ENCODE measurements at regions not wholly inside any gene's neighbourhood (a gene's known extent, or its start where the extent isn't known, plus 50 kb on each side); places are given as distances from the start of the nearest gene placed in this dataset.
"Not testable (repeated sequence)": the region's sequence is repeated elsewhere in the genome, so short reads cannot be mapped to it uniquely, and the experiment has no call there.

DNA sequence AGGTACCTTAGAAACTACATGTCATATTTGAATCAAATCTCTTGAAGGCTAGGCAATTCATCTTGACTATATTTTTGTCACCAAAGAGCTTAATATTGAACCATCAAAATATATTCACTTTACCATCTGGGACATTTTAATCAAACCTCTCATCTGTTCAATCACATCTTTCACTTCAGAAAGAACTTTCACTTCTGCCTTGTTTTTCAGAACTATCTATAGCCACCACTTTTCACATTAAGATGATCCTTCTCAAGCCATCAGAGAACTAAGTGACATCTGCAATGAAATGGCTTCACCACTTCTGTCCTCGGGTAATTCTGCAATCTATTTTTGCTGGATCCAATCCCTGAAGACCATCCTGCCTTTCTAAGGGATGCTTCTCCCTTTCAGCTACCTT, 57.8 kb downstream of the OR2B2 start:
- no peak for DNase-seq

DNA sequence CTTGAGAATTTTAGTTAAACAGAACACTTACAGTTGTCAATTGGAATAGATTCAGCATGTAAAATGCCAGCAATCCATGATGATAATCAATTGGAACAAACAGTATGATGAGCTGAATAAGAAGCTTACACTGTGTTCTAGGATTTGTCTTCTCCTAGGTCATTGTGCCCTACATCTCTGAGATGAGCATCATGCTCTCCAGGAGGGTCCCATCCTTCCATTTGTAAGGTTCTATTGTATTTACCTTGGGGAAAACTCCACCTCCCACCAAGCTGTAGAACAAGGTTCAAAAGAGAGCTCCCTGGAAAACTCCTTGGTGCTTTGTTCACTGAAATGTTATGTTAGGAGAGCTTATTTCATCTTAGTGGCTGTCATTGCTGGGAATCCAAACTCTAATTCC, 60.8 kb downstream of the OR2B2 start:
- DNase-seq: no peak

DNA sequence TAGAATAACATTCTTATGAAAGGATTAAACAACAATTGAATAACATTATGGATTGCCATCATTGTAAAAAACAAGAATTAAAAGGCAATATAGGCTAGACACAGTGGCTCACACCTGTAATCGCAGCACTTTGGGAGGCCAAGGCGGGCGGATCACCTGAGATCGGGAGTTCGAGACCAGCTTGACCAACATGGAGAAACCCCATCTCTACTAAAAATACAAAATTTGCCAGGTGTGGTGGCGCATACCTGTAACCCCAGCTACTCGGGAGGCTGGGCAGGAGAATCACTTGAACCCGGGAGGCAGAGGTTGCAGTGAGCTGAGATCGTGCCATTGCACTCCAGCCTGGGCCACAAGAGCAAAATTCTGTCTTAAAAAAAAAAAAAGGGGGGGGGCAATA, 63.2 kb downstream of the OR2B2 start:
- not testable (repeated sequence) for DNase-seq

DNA sequence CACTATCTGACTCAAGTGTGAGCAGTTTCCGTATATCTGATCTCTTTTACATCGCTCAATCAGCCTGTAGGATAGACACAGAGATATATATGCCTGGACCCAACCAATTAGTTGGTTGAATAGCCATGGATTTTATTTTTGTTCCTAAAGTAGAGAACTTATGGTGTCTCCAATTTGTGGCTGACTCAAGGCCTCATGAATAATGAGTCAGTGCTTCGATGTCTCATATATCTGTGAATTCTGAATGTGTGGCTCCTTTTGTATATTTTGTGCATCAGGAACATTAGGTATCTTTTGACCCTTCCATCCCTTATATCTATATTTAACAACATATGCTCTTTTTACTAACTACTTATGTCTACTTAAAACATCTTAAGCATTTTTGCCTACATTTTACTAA, 64.5 kb downstream of the OR2B2 start:
- DNase-seq: no peak

DNA sequence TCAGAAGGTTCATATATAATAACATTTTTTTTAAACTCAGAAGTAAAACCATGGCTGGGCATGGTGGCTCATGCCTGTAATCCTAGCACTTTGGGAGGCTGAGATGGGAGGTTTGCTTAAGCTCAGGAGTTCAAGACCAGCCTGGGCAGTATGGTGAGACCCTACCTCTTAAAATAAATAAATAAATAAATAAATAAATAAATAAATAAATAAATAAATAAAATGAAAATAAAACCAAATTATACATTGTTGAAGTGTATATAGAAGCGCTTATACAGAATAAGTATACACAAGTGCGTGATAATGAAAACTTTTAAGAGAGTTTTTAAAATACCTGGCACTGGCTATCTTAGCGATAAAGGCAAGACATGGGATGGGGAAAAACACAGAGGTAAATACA, 71.6 kb downstream of the OR2B2 start:
- DNase-seq: no peak

DNA sequence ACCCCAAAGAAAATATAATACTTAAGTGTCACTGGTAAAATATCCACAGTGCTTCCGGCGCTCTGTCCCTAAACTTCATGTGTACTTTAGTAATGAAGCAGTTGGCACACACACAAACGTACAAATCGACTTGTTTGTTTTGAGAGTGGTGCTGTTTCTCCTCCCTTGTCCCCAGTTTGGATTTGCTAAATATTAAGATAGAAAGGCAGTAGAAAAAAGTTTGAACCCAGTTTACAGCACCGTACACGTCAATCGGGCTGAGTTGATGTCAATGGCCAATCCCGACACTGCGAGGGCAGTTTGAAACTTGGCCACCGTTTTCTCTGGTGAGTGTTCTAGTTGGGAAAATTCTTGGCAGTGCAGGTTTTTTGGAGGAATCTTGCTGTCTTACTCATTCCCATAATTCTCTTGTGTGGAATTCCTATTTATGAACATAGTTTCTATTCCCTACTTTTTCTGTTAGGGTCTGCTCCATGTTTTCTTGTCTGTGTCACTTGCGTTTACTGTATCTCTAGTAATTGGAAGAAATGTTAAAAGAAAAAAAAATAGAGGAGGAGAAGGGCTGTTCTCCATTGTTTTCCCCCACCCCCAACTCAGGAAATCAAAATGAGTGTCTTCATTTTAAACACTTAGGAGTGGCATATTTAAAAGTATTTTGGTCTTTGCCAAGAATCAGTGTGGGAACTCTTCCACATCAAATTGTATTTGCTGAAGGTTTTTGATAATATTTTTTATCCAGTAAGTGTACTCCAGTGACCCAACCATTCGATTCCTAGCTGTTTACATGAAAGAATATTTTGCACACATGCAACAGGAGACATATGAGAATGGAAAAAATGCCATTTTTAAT, 72.3 kb downstream of the OR2B2 start:
- no peak for DNase-seq

DNA sequence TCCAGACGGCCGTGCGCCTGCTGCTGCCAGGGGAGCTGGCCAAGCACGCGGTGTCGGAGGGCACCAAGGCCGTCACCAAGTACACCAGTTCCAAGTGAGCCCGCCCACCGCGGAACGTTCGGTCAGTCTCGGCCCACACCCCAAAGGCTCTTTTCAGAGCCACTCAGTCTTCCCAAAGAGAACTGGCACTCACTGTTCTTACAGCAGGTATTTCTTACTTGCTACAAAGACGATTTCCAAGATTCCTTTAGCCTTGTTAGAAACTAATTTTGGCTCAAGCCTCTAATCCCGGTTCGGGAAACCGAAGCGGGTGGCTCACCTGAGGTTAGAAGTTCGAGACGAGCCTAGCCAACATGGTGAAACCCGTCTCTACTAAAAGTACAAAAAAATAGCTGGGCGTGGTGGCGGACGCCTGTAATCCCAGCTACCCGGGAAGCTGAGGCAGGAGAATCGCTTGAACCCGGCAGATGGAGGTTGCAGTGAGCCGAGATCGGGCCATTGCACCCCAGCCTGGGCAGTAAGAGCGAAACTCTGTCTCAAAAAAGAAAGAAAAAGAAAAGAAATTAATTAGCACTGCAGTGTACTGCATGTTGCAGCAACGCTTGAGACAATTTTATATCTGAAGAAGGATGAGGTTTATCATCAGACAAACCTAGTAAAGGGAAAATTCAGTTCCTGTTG, 73.1 kb downstream of the OR2B2 start:
- DNase-seq: peak; percentile 24

DNA sequence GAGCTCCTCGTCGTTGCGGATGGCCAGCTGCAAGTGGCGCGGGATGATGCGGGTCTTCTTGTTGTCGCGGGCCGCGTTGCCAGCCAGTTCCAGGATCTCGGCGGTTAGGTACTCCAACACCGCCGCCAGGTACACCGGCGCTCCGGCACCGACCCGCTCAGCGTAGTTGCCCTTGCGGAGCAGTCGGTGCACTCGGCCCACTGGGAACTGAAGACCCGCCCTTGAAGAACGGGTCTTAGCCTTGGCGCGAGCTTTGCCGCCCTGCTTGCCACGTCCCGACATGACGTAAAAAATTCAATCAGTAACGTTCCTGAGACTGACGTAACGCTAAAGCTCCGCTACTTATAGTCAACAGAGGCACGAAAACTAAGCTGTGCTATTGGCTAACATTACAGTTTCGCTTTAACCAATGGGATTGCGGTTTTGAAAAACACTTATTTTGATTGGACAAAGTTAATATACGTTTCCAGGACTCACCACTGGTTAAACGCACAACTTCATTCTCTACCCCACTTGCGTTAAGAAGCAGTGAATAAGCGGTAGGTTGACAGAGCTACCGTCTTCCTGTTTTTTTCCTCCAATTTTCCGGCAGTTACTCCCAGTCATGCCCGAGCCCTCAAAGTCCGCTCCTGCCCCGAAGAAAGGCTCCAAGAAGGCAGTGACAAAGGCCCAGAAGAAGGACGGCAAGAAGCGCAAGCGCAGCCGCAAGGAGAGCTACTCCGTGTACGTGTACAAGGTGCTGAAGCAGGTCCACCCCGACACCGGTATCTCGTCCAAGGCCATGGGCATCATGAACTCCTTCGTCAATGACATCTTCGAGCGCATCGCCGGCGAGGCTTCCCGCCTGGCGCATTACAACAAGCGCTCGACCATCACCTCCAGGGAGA, 73.9 kb downstream of the OR2B2 start:
- DNase-seq: peak; percentile 57

DNA sequence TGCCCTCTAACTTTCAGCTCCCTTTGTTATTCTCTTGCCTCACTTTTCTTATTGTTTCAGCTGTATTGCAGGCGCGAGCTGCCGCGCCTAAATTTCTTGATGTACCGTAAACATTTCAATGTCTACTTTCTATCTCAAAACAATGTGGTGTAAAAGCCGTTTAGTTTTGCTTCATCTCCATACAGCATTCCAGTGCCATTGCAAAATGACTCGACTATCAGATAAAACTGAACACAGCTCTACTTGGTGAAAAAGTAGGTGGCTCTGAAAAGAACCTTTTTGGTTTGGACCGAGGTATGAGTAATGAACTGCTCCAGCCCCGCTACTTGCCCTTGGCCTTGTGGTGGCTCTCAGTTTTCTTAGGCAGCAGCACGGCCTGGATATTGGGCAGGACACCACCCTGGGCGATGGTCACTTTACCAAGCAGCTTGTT, 74.6 kb downstream of the OR2B2 start:
- no peak for DNase-seq

DNA sequence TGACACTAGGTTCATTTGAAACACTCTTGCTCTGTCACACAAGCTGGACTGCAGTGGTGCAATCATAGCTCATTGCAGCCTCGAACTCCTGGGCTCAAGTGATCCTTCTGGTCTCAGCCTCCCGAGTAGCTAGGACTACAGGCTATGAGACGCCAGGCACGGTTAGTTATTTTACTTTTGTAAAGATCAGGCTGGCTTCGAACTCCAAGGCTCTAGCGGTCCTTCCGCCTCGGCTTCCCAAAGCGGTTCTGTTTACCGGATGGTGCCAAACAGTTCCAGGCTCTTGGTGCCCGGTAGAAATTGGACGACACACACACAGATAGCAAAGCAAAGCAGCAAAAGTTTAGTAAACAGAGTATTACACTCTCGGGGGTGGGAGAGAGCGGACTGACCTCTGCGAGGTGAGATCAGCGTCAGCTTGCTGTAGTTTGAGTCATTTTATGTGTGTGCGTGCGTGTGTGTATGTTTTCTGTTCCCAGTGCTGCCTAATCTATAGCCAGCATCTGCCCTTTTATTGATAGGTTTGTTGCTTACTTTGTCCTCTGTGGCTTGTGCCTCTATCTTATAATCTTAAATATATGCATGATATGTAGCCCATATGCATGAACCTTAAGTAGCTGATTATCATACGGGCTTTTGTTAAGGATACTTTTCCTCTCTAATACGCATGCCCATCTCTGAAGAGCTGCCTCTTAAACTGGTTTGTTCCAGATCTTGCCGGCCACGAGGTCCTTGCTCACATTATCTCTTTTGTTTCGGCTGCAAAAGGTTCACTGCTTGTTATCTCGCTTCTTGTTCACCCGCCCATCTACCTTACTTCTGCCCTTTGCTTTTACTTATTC, 75.2 kb downstream of the OR2B2 start:
- no peak for DNase-seq

DNA sequence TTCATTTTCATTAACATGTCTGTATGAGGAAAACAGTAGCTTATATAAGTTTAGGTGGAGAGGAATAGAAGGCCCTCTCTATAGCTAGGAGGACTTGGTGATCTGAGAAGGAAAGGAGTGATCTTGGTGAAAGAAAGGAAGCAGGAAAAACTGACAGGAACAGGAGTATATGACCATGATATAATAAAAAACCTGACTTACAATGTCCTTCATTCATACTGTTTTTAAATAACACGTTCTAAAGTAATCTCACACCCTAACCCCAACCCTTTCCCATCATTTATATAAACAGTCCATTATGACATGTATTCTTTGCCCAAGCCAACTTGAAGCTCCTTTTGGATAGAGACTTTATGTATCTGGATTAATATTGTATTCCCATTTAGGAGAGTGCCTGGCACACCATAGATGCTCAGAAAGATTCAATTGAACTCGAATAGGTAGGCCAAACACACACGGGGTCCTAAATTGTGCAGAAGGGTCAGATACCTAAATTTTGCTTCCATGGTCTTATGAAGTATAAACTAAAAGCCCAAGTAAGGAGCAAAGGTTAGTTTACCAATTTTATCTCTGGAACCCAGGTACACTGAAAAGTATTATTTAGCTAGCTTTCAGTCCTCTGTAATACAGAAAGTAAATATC, 75.9 kb downstream of the OR2B2 start:
- no peak for DNase-seq

DNA sequence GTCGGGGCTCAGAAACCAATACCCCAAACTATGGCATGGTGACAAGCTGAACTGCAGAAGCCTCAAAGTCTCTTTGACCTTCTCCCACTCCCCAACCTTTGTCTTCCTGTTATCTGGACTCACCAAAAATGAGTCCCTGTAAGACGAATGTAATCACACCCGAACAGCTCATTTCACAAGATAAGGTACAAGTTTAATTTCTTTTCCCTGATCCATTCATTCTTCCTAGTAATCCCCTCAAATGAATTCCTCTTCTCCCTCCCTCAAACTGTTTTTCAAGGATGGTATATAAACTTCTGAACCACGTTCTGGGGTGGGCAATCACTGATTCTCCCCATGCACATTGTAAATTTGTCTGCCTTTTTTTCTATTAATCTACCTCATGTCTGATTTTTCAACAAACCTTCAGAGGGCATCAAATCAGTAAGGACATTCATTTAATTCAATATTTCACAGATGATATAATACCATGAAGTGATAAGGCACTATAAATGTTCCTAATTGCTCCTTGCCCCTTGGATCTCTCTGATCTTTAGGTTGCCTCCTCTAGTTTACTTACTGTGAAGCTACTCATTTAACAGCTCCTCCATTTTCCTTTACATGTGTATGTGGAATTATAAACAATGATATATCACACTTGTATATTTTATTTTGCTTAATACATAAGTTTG, 77.2 kb downstream of the OR2B2 start:
- DNase-seq: no peak

DNA sequence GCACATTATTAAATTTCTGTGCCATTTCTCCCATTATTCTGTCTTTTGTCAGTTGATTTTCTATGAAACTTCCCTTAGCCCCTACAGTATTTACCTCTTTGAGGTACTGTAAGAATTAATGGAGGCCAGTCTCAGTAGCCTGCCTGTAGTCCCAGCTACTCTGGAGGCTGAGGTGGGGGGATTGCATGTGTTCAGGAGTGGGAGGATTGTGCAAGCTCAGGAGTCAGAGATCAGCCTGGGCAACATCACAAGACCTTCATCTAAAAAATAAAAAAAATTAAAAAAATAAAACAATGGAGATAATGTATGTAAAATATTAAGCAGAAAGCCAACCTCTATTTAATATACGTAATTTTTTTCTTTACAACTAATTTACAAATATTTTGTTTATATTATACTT, 77.8 kb downstream of the OR2B2 start:
- no peak for DNase-seq

DNA sequence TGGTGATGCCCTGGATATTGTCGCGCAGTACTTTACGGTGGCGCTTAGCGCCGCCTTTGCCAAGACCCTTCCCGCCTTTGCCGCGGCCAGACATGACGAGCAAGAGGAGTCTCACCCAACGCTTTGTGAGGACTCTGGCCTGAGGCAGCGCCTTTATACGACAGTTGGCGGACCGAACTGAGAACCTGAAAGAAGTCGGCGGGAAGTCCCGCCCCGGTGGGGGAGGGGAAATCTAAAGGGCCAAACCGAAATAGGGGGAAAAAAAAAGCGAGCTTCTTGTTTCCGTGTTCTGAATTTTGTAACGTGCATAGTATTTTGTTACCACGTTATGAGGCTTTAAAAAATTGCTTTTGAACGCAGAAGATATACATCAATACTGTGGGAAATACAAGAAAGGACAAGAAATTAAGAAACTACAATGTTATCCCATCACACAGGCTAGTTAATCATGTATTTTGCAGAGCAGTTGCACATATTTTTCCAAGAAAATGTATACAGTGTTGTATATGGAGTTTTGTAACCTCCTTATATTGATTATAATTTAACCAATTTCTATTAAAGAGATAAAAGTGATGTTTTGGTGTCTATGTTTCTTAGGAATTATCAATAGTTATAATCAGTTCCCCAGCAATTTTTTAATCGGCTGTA, 80.6 kb downstream of the OR2B2 start:
- DNase-seq: peak; percentile 67

DNA sequence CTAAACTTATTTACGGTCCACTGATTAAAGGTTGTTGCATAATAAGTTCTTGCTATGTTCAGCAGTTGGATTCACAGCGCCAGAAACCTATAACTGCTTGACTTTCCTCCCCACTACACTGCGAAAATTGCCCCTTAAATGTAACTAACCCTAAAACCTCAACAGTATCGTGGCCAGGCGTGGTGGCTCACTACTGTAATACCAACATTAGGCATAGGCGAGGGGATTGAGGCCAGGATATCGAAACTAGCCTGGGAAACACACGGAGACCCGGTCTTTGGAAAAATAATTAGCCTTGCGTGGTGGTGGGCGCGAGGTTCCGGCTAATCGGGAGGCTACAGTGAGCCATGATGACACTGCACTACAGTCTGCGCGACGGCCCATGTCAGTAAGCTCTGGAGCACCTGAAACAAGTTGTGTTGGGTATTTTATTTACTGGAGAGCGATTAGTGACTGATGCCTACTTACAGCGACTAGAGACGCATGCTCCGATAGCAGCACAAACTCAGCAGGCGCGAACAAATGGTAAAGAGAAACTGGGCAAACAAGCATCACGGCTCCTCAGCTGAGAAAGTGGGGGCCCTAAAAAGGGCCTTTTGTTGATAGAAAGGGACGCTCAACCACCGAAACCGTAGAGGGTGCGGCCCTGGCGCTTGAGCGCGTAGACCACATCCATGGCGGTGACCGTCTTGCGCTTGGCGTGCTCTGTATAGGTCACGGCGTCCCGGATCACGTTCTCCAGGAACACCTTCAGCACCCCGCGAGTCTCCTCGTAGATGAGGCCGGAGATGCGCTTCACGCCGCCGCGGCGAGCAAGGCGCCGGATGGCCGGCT, 81.4 kb downstream of the OR2B2 start:
- not testable (repeated sequence) for DNase-seq

DNA sequence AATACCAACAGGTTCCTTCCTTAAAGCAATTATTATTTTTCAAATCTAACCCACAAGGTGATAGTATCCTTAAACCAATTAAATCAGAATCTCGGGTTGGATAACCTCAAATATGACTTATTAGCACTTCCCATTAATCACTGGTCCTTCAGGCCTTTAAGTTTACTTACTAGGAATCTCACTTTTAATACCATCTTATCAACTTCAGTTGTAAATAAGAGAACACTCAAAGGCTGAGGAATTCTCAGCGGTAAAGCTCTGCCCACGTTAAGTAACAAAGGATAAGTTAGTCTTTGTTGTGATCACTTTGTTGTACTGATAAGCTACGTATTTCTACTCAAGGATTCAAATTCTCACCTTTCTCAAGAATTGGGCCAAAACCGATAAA, 82.0 kb downstream of the OR2B2 start:
- DNase-seq: no peak

DNA sequence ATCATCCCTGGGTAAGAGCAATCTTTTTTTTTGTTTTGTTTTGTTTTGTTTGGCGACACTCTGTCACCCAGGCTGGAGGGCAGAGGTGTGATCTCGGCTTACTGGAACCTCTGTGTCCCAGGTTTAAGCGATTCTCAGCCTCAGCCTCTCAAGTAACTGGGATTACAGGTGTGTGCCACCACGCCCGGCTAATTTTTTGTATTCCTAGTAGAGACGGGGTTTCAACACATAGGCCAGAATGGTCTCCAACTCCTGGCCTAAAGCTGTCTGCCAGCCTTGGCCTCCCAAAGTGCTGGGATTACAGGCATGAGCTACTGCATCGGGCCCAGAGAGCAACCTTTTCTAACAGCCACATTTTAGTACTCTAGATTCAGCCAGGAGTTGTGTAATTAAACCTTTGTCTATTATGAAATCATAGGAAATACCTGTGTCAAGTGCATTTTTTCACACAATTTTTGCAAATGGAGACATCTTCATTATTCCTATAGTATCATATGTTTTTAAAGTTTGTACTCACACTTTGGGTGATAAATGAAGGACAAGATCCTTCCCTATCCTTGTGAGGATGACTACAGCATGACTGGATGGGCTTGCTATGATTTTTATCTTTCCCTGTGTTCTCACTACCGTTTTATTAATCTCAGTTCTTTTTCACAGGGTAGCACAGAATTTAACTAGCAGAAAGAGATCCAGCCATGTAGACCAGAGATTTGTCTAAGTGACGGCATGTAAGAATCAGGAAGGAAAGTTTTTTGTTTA, 82.6 kb downstream of the OR2B2 start:
- no peak for DNase-seq

DNA sequence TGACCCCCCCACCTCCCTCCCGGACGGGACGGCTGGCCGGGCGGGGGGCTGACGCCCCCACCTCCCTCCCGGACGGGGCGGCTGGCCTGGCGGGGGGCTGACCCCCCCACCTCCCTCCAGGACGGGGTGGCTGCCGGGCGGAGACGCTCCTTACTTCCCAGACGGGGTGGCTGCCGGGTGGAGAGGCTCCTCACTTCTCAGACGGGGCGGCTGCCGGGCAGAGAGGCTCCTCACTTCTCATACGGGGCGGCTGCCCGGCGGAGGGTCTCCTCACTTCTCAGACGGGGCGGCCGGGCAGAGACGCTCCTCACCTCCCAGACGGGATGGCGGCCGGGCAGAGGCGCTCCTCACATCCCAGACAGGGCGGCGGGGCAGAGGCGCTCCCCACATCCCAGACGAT, 84.7 kb downstream of the OR2B2 start:
- not testable (repeated sequence) for DNase-seq

DNA sequence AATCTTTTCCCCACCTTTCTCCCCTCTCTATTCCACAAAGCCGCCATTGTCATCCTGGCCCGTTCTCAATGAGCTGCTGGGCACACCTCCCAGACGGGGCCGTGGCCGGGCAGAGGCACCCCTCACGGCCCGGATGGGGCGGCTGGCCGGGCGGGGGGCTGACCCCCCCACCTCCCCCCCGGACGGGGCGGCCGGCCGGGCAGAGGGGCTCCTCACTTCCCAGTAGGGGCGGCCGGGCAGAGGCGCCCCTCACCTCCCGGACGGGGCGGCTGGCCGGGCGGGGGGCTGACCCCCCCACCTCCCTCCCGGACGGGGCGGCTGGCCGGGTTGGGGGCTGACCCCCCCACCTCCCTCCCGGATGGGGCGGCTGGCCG, 85.6 kb downstream of the OR2B2 start:
- not testable (repeated sequence) for DNase-seq
